Heart right ventricle (tissue), 16 donors: ENCODE measurements at regions not wholly inside any gene's neighbourhood (a gene's known extent, or its start where the extent isn't known, plus 50 kb on each side); places are given as distances from the start of the nearest gene placed in this dataset.

Source experiments
- ATAC-seq, 8 donors: fragments of 200-7000 bp; cut with Tn5 transposase; one replicate each; pipeline ENCODE4 v1.9.1; 2020; ENCODE audit warnings: mild to moderate bottlenecking in 8 of 8, moderate library complexity in 8 of 8, moderate number of reproducible peaks in 1 of 8
- DNase-seq, 2 donors: peaks; one replicate each; pipeline ENCODE4 v3.0.0-alpha.2; 2020
- H3K27ac ChIP-seq, 10 donors: fragments of 200-600 bp; sonication (generic) in 2 of 10; one replicate each; pipeline versions ENCODE4 v1.5.0 to v1.8.0; 2020 to 2022; ENCODE audit warnings: mild to moderate bottlenecking in 3 of 10
- H3K27me3 ChIP-seq, 7 donors: fragments of 200-600 bp; one replicate each; pipeline ENCODE4 v1.8.0; 2021 to 2022; ENCODE audit warnings: mild to moderate bottlenecking in 2 of 7
- H3K36me3 ChIP-seq, 9 donors: fragments of 200-600 bp; sonication (generic) in 1 of 9; one replicate each; pipeline versions ENCODE4 v1.5.0 to v1.8.0; 2020 to 2022; ENCODE audit warnings: mild to moderate bottlenecking in 2 of 9
- H3K4me1 ChIP-seq, 9 donors: fragments of 200-600 bp; sonication (generic) in 1 of 9; one replicate each; pipeline versions ENCODE4 v1.5.0 to v1.8.0; 2020 to 2022; ENCODE audit warnings: mild to moderate bottlenecking in 4 of 9
- H3K4me3 ChIP-seq, 10 donors: fragments of 200-600 bp; sonication (generic) in 2 of 10; one replicate each; pipeline versions ENCODE4 v1.5.0 to v1.8.0; 2020 to 2022; ENCODE audit warnings: mild to moderate bottlenecking in 7 of 10, moderate library complexity in 2 of 10
- H3K9me3 ChIP-seq, 11 donors: fragments of 200-600 bp in 10 of 11; sonication (generic) in 2 of 11; one replicate each; pipeline versions ENCODE4 v1.5.0 to v1.8.0; 2013 to 2022; ENCODE audit warnings: mild to moderate bottlenecking in 2 of 11, control low read depth in 1 of 11, moderate library complexity in 1 of 11
- CTCF ChIP-seq, 9 donors: fragments of 200-600 bp; sonication (generic) in 2 of 9; IDR thresholded peaks; one replicate each; pipeline versions ENCODE4 v1.5.0 to v1.8.0; 2021 to 2022; ENCODE audit warnings: antibody characterized with exemption in 9 of 9, mild to moderate bottlenecking in 5 of 9, moderate library complexity in 1 of 9
- WGBS, 2 donors: extraction: QIAGEN DNeasy Blood & Tissue Kit; methylation state at CpG; one replicate each; pipeline ENCODE4 v1.1.7; 2013; ENCODE audit warnings: inconsistent platforms in 1 of 2; 5-methylcytosine and 5-hydroxymethylcytosine counted together
- intact Hi-C, 10 donors: fragments of 100-400 bp; cut with DNase I; formaldehyde crosslinking; loops; one replicate each; pipeline versions ENCODE4 v1.11.1 to v1.14.2; 2022
- donor health status: Arrhythmogenic right ventricular cardiomyopathy.
- donor health status: ischemic (EF 13 %, LVEDD 7.1; RV severe dilation, severe dysfunction).
- donor health status: healthy with polysubstance abuse.
- donor health status: DM: no; HTN: yes; CAD: no.
- donor health status: DM: no; HTN: no; CAD: no.
- donor health status: ischemic (EF 25% LVEDD 6.9; RV normal size, moderate dysfunction).
- donor health status: ischemic (EF 25% LVEDD 5.7; RV mildly dilated, moderate dysfunction).
- donor health status: healthy.
- donor health status: DM: yes; HTN: yes; CAD: no.
- donor health status: Ischemic cardiomyopathy.
- donor health status: ischemic (EF 35%, LVEDD 5.7; RV mildly dilated, moderate dysfunction).
- donor health status: nonischemic (EF 11% LVEDD 7.7; RV severe dilation, severe dysfunction).
- donor health status: DM: yes; HTN: yes; CAD: no.
- donor health status: PGD.
- donor health status: ischemic (EF 29% LVEDD 5.4; RV normal size, mild dysfunction).
- donor health status: nonischemic (EF 23%, LVEDD 6.1; RV moderate dilation, normal function).

- 51 to 59% methylated on average over 7 of the region's 7 CpGs for WGBS, 2 donors
- TF ChIP-seq CTCF (IDR thresholded peaks at IDR 0.05): no peak
- no peak overlapping the region for H3K27ac ChIP-seq
- ATAC-seq (peak in 3 of 8 donors; percentile 37 to 75 (median 44)), DNase-seq (no peak)
- intact Hi-C loops: no loop called here
- H3K4me1 ChIP-seq: peaks cover 0 to 10% (median 0%) of the 10 kb centered on the region in 9 donors
- H3K36me3 ChIP-seq: no peaks in the 10 kb centered on the region
- H3K9me3 ChIP-seq: peaks cover 0 to 28% (median 3%) of the 10 kb centered on the region in 11 donors
- H3K27me3 ChIP-seq: no peaks in the 10 kb centered on the region
- H3K4me3 ChIP-seq: no peak overlapping the region
Measured at GRCh38 chr7:41520445-41520844, 182.4 kb downstream of the INHBA start.

- Histone ChIP-seq H3K27ac (no peak overlapping the region), H3K4me1 (peaks cover 0 to 10% (median 0%) of the 10 kb centered on the region in 9 donors), H3K27me3 (no peaks in the 10 kb centered on the region), H3K4me3 (no peak overlapping the region), H3K36me3 (no peaks in the 10 kb centered on the region), H3K9me3 (peaks cover 0 to 15% (median 0%) of the 10 kb centered on the region in 11 donors)
- WGBS, 2 donors: 41 to 59% methylated on average over 2 of the region's 2 CpGs
- intact Hi-C loops: no loop called here
- ATAC-seq (peak in 2 of 8 donors; percentile 69 to 78), DNase-seq (no peak)
- TF ChIP-seq CTCF (IDR thresholded peaks at IDR 0.05): no peak
Measured at GRCh38 chr7:41517771-41518170, 185.1 kb downstream of the INHBA start.

GRCh38 chr7:41508755-41509154 lies 194.1 kb downstream of the INHBA start:
- H3K4me1 ChIP-seq: no peaks in the 10 kb centered on the region
- H3K27me3 ChIP-seq: no peaks in the 10 kb centered on the region
- no peaks in the 10 kb centered on the region for H3K36me3 ChIP-seq
- intact Hi-C loops: no loop called here
- H3K27ac ChIP-seq: no peak overlapping the region
- DNase-seq: no peak
- TF ChIP-seq CTCF (IDR thresholded peaks at IDR 0.05): no peak
- WGBS, 2 donors: 67 to 77% methylated on average over 4 of the region's 4 CpGs
- no peak for ATAC-seq
- H3K9me3 ChIP-seq: no peaks in the 10 kb centered on the region
- no peak overlapping the region for H3K4me3 ChIP-seq

GRCh38 chr7:41507686-41508268 lies 195.1 kb downstream of the INHBA start:
- TF ChIP-seq CTCF (IDR thresholded peaks at IDR 0.05): no peak
- no peaks in the 10 kb centered on the region for H3K9me3 ChIP-seq
- no peaks in the 10 kb centered on the region for H3K4me1 ChIP-seq
- DNase-seq (no peak), ATAC-seq (no peak)
- H3K4me3 ChIP-seq: no peak overlapping the region
- 88% methylated on average over 4 of the region's 4 CpGs for WGBS, 2 donors
- no peaks in the 10 kb centered on the region for H3K27me3 ChIP-seq
- intact Hi-C loops: no loop called here
- H3K36me3 ChIP-seq: no peaks in the 10 kb centered on the region
- no peak overlapping the region for H3K27ac ChIP-seq
